GM12874 (cell line): ENCODE measurements at regions not wholly inside any gene's neighbourhood (a gene's known extent, or its start where the extent isn't known, plus 50 kb on each side); places are given as distances from the start of the nearest gene placed in this dataset.

Experiments used
- TF ChIP-seq, protein P1 (sequence below): IDR thresholded peaks from 2 replicates; pipeline ENCODE4 v1.5.1; 2011; ENCODE audit warnings: low read depth, mild to moderate bottlenecking, control low read depth, low read length, moderate library complexity; ENCODE audit not compliant: insufficient read depth

DNA sequence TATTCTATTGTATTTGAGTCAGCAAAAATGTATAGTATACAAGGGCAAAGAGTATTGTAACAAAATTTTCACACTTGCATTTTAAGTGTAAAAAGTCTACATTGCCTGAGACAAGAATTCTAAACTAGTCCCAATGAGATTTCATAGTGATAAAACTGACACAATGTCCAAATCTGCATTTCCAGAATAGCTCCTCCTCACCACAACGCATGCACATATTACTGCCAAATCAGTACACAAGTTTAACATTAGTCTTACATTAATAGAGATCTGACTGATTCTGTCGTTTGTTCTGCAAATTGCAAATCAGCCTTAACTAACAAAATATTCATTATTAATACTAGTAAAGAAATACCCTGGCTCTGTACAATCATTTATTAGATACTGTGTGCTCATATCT is 222.2 kb upstream of the NEIL3 start:
- TF ChIP-seq, protein P1, sequence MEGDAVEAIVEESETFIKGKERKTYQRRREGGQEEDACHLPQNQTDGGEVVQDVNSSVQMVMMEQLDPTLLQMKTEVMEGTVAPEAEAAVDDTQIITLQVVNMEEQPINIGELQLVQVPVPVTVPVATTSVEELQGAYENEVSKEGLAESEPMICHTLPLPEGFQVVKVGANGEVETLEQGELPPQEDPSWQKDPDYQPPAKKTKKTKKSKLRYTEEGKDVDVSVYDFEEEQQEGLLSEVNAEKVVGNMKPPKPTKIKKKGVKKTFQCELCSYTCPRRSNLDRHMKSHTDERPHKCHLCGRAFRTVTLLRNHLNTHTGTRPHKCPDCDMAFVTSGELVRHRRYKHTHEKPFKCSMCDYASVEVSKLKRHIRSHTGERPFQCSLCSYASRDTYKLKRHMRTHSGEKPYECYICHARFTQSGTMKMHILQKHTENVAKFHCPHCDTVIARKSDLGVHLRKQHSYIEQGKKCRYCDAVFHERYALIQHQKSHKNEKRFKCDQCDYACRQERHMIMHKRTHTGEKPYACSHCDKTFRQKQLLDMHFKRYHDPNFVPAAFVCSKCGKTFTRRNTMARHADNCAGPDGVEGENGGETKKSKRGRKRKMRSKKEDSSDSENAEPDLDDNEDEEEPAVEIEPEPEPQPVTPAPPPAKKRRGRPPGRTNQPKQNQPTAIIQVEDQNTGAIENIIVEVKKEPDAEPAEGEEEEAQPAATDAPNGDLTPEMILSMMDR = no peak

DNA sequence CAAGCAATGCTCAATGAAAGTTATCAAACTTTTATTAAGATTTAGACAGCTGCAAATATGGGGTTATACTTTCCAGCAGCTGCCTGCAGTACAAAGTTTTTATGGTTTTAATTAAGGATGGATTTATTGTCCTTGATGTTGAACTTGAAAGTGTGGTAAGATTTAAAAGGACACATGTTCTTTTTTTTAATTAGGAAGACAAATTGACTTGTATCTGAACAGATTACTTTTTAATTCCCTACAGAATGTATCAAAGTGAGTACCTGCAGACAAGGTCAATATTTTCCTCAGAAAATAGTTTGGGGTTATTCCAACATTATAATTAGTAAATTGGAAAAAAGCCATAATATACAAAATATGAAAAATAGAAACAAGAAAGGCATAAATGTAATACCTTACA is 218.2 kb upstream of the NEIL3 start:
- TF ChIP-seq, protein P1 = no peak

DNA sequence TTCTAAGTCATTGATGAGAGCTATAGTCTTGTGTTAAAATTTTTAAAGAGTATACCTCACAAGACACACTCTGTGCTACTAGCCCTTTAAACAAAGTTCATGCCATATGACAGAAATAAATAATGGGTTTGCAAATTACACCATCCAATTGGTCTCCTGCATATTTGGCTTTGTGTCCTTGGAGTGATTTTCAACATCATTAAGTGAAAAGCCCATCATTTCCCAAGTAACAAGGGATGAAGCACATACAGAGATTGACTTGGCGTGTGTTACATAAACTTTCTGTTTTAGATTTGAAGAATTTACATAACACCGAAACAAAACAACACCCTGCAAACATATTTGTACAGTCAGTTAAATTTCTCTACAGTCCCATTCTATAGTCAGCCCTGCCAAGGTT is 216.9 kb upstream of the NEIL3 start:
- TF ChIP-seq, protein P1 = no peak

DNA sequence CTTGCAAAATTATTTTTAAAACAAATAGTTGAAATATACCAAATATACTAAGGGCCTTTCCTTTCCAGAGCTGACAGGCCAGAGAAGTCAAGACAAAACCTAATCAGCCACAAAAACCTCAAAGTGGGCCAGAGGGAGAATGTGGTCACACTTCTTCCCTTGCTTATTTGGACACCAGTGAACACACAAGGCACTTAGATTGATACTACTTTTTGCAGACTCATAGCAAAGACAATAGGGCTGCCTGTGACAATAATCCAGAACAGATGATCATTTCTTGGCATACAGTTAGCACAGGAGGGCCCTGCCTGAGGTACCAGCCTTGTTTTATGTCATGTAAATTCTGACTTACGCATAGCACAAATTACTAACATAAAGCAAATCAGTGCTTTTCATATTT is 215.7 kb upstream of the NEIL3 start:
- TF ChIP-seq, protein P1 = no peak

DNA sequence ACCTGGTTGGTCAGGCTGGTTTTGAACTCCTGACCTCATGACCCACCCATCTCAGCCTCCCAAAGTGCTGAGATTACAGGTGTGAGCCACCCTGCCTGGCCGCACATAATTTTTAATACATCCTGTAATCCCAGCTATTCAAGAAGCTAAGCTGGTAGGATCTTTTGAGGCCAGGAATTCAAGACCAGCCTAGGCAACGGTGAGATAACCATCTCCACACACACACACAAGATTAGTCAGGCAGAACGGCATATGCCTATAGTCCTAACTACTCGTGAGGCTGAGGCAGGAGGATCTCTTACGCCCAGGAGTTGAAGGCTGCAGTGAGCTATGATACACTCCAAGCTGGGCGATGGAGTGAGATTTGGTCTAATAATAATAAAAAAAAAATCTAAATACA is 212.4 kb upstream of the NEIL3 start:
- TF ChIP-seq, protein P1 = no peak

DNA sequence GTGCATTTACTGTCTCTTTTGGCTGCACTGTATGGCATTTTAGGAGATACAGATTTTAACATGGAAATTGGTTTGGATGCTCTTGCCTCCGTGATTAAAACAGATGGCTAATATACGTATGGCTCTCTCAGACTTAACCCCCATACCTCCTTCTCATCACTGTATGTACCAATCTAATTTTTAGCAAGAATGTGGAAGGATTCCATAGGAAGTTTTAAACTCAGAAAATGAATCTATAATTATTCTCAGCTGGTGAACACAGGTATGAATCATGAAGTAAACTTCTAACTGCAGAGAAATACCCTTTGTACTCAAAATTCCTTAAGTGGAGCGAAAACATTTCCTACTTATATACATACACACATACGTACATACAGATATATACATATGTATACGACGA is 210.5 kb upstream of the NEIL3 start:
- TF ChIP-seq, protein P1 = no peak

DNA sequence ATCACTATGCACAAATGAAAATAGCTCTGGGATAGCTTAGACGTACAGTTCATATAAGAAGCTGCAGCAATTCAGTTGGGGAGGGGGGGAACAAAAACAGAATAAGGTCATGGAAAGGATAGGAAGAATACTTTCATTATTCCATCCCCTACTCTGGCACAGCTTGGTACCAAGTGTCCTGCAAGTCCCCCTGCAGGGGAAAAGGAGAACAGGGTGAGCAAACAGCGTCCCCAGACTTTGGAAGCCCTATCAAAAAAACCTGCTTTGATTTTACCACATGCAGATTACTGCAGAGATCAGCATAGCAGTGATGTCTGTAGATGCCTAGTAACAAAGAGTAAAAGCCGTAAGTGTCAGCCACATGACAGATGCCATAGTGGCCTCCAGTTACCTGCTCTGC is 209.4 kb upstream of the NEIL3 start:
- TF ChIP-seq, protein P1 = no peak

DNA sequence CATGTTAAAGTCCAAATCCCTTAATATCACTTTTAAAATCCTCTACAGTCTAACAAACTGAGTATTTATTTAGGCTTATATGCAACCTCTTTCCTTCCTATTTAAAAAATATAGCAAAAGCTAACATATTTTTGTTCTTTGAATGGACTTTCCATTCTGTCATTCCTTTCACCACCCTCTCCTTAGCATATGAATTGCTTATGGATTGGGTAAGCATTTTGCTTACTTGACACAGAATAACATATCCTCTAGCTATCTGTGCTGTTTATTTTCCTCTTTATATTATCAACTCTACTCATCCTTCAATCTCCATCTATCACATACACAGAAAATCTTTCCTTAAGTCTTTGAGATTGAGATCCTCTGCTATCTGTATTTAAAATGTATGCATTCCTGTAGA is 206.1 kb upstream of the NEIL3 start:
- TF ChIP-seq, protein P1 = no peak
